Right renal pelvis (tissue), 4 donors: ENCODE measurements at regions not wholly inside any gene's neighbourhood (a gene's known extent, or its start where the extent isn't known, plus 50 kb on each side); places are given as distances from the start of the nearest gene placed in this dataset.

Experiments used
- DNase-seq, 4 donors: peaks; one replicate each; pipeline ENCODE4 v3.0.0-alpha.2; 2013; ENCODE audit warnings: low read depth in 4 of 4, low spot score in 3 of 4, missing footprints in 1 of 4

GRCh38 chr12:30044206-30044605 is 260.5 kb upstream of the TMTC1 start:
- DNase-seq = no peak

- DNase-seq = no peak
Observed at GRCh38 chr12:30043151-30043847, 259.6 kb upstream of the TMTC1 start.

GRCh38 chr12:30041096-30041495 is 257.4 kb upstream of the TMTC1 start:
- no peak for DNase-seq

GRCh38 chr12:30030693-30031374 is 247.1 kb upstream of the TMTC1 start:
- no peak for DNase-seq

GRCh38 chr12:30026621-30027234 is 243.0 kb upstream of the TMTC1 start:
- DNase-seq = no peak

GRCh38 chr12:30025317-30025716 is 241.6 kb upstream of the TMTC1 start:
- DNase-seq = no peak

GRCh38 chr12:30023186-30023585 is 239.4 kb upstream of the TMTC1 start:
- no peak for DNase-seq

- no peak for DNase-seq
Observed at GRCh38 chr12:30021051-30021833, 237.5 kb upstream of the TMTC1 start.

- no peak for DNase-seq
Observed at GRCh38 chr12:30019366-30020140, 235.8 kb upstream of the TMTC1 start.

- no peak for DNase-seq
Observed at GRCh38 chr12:30016540-30017055, 232.9 kb upstream of the TMTC1 start.

GRCh38 chr12:30015631-30016337 is 232.0 kb upstream of the TMTC1 start:
- DNase-seq = no peak

- no peak for DNase-seq
Observed at GRCh38 chr12:30014991-30015390, 231.2 kb upstream of the TMTC1 start.

GRCh38 chr12:30012816-30013450 is 229.2 kb upstream of the TMTC1 start:
- DNase-seq = no peak

GRCh38 chr12:30010071-30011052 is 226.6 kb upstream of the TMTC1 start:
- DNase-seq = no peak

- no peak for DNase-seq
Observed at GRCh38 chr12:30006021-30006420, 222.3 kb upstream of the TMTC1 start.

GRCh38 chr12:30003321-30003720 is 219.6 kb upstream of the TMTC1 start:
- DNase-seq = no peak

- DNase-seq = no peak
Observed at GRCh38 chr12:30002677-30003076, 218.9 kb upstream of the TMTC1 start.

GRCh38 chr12:30000401-30000800 is 216.7 kb upstream of the TMTC1 start:
- no peak for DNase-seq
